HG03095 (cell line): ENCODE measurements at regions not wholly inside any gene's neighbourhood (a gene's known extent, or its start where the extent isn't known, plus 50 kb on each side); places are given as distances from the start of the nearest gene placed in this dataset.

Experiments
- ATAC-seq: cut with Tn5 transposase; IDR thresholded peaks from one replicate; pipeline ENCODE4 v1.9.1; 2021; ENCODE audit warnings: moderate library complexity; ENCODE audit not compliant: unreplicated experiment

DNA sequence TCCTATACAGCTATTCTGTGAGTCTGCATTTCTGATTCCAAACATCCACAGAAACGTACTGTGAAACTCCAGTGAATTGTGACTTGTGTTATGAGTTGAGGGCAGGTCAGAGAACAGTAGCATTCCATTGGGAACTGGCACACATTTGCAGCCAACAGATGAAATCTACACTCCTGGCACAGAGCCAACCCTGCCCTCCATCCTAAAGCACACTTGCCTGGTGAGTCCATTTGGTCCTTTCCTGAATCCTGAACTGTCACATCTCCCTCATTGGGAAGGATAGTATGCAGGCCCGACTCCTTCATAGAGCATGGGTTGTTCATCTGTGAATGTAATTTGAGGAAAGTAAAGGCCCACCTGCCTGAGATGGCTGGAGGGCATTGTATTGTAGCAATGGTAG, 314.3 kb upstream of the RASGRP1 start:
- ATAC-seq = no peak

DNA sequence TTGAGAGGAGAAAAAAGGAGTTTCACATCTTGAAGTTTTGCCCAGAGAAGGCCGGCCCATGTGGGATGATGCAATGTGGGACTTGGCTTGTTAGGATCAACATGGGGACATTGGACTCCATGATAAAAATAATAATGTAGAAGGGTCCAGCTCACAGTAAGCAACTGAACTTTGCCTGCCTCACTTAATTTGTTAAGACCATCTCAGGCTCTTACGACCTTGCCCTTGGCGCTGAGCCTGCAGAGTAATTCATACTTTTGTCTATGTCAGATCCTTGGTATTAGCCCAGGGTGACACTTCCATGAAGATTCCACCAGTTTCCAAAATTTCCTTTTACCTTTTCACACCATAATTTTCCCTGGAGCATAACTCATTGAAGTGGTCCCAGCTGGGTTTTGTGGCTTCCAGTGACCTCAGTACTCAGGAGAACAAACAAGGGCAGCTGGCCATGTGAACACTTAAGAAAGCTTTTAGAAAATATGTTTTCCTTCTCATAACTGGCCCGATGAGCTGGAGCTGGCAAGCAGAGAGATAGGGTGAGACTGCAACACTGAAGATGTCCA, 315.4 kb upstream of the RASGRP1 start:
- no peak for ATAC-seq

DNA sequence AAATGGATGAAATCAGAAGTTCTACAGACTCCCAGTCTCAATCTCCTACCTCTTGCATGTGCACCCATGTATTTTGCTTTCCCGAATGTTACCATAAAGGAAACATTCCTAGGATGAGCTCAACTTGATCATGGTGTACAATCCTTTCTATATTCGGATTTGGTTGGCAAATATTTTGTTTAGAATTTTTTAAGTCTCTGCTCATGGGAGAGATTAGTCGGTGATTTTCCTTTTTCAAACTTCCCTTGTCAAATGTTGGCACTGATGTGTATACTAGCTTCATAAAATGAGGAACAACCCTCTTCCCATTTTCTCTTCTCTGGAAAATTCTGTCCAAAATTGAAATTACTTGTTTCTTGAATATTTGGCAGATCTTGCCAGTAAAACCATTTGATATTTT, 317.6 kb upstream of the RASGRP1 start:
- no peak for ATAC-seq

DNA sequence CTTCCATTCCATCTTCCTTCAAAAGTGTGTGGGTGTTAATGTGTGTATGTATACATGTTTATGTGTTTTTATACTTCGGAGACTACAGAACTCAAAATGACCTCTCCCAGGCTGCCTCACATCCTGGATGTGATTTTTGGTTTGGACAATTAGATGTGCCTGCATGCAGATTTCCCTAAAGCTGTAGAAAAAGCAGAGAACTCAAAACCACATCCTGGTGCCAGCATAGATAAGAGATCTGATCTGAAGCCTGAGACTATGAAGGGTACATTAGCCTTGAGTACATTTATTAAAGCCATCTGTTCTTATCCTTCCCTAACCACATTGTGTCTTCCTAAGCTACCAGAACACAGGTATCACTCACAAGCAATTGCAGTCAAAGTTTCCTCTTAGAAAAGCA, 319.4 kb upstream of the RASGRP1 start:
- no peak for ATAC-seq

DNA sequence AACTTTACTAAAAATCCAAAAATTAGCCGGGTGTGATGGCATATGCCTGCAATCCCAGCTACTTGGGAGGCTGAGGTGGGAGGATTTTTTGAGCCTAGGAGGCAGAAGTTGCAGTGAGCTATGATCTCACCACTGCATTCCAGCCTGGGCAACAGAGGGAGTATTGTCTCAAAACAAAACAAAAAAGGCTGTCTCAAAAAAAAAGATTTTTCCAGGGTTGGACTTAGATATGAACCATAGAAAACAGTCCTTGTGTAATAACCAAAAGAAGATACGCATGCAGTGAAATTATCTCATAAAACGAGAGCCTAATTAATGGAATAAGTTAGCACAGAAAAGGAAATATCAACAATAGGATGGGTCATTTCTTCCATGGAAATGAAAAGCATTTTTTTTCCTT, 320.4 kb upstream of the RASGRP1 start:
- no peak for ATAC-seq

DNA sequence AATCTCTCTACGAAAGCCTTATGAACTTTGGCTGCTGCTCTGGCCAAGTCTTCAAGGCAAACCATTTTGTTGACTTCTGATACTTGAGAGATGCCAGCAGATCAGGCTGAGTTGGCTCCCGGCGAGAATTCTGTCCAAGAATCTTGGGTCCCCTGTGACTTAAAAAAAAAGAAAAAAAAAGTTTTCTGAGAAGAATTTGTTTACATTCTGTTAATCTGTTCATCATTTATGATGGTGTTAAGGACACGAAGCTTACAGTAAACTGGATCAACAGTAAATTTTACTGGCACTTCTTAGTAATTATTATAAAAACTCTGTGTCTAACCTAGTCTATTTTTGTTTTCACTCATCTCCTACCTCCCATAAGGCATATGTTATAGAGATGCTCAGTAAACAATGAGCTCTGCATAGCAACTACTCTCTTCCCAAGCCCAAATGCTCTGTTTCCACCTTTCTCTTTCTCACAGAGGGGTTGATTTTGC, 320.9 kb upstream of the RASGRP1 start:
- ATAC-seq = no peak

DNA sequence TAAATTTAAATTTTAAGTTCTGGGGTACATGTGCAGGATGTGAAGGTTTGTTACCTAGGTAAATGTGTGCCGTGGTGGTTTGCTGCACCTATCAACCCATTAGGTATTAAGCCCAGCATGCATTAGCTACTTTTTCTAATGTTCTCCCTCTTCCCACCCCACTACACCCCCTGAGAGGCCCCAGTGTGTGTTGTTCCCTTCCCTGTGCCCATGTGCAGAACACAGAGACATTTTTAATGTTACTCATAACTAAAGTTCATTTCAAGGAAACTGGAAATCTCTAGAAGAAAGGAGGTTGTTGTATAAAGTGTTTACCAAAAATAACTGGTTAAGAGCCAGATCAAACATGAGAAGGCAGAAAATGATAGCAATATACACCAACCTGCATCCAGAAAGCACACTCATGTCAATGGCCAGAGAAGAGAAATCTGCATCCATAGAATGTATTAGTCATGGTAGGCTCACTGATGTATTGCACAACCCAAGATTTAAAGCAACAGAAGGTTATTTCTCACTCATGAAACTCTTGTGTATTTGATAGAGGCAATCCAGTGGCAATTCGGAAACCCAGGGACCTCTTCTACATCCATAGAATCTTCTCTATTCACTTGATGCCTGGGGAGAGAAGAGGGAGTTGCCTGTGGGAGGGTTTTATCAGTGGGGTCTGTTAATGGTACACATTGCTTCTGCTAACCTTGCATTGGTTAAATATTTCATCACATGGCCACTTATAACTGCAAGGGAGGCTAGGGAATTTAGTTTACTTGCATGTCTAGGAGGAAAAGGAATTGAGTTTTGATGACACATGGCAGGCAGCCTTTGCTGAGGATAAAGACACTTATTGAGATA, 321.9 kb upstream of the RASGRP1 start:
- ATAC-seq = no peak

DNA sequence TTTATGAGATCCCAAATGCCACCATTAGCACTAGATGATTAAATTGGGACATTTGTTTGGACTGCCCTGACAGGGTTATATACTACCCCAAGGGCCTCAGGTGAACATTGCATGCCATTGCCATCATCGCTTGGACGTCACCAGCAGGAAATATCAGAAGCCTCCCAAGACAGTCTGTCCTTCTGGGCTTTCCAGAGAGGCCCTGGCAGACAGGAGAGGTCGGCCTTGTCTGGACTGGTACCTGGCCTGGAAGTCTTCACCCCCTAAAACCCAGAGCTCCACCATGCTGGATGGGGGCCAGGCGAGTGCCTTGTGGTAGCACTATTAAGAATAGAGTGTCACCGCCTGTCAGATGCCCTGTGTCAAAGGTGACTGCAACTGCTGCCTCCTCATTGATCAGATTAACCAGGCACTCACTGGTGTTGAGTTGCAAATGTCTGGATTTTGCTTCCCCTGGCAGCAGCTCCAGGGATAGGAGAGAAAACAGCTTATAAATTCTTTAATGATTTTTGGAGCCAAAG, 324.1 kb upstream of the RASGRP1 start:
- ATAC-seq = no peak

DNA sequence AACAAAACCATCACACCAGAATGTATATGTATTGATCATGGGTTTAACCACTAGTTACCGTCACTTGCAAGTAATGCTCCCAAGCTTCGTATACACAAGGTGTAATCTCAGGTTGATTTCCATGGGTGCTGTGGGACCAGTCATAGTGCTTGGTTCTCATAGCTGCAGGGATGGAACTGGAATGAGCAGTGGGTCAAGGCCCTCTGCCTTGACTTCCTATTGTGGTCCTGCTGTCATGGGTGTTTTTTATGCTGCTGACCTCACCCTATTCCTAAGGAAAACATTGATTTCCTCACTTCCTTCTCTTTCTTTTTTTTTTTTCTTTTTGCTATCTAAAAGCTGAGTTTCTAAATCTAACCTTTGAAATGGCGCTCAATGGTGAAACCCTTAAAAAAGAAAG, 325.6 kb upstream of the RASGRP1 start:
- no peak for ATAC-seq

DNA sequence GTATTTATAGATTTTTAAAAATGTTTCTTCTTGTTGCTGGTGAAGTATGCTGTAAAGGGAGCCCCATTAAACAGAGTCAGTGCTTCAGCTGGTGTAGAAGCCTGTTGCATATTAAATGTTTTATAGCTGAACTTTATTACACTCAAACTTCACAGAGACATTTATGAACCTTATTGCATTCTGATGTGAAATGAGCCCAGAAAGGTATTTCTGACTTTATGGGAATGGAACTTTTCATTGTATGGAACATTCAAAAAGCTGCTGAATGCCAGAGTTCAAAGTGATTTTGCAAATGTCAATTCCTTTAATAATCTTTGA, 329.3 kb upstream of the RASGRP1 start:
- ATAC-seq = no peak

DNA sequence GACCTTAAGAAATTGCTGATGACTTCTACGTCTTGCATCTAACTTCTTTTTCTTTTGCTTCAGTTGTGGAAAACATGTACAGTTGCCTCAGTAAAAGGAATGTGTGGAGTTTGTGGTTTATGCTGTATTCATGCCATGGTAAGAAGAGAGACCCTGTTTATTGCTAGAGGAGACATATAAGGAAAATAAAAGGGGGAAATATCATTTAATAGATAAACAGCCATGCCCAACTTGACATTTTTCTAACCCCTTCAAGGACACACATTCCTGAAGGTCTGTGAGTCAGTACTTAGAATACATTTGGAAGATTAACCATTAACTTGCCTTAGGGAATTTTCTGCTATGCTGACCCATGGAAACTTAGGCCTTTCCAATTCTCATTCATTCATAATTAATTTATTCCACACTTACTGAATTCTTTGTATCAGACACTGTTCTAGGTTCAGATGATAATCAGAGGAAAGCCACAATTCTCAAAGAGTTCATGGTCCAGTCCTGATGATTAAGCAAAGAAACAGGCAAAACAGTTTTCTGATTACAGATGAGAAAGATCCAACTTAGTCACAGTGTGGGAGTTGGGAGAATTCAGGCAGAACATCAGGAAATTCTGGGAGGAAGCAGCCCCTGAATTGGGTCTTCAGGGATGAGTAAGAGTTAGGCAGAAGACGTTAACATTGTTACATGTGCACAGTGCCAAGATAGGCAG, 329.8 kb upstream of the RASGRP1 start:
- no peak for ATAC-seq

DNA sequence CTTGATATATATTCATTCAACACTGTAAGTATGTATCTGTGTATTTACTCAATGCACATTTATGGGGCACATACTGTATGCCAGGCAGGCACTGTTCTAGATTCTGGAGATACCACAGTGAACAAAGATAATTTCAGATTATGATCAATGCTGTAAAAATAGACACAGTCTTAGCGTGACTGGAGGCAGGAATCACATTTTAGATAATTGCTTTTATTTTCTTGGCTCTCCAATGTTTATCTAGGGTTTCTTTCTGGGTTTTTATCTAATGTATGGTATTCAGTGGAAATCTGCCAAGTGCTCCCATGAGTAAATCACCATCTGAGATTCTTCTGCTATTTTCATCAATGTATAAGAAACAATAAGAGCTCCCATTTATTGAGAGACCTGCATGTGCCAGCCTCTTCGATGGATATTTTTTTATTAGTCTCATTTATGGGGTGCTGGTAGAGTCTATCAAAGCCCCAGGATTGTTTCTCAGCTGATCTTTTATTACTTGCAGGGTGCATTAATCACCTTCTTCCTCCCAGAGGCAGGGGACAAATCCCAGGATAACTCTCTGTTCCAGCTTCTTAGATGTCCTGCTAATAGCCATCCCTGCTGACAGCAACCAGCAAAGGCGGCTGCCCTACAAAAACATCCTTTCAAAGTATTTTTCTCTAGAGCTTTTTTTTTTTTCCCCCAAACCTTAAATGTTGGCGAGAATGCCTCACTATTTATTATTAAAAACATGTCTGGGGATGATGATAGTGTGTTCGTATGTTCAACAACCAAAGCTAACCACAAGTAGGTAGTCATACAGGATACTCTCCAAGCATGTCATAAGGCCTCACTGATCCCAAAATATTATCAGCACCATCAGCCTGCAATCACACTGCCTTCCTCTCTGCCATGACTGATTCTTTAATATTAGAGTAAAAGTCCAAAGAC, 331.0 kb upstream of the RASGRP1 start:
- ATAC-seq = no peak

DNA sequence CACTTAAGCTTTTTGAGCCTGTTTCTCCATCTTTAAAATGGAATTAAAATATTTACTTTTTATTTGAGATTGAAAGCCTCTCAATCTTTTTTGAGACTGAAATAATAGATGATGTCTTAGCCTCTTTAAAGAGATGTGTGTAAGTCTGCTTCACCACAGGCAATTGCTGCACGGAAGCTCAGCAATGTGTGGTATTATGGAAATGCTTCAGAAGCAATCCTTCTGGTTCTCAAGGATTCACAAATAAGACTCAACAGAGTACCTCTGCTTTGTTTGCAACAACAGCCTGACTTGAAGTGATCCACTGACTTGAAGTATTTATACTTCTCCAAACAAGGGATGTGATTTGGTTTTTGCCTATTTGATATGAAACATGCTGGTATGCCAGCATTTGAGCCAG, 332.0 kb upstream of the RASGRP1 start:
- ATAC-seq = no peak

DNA sequence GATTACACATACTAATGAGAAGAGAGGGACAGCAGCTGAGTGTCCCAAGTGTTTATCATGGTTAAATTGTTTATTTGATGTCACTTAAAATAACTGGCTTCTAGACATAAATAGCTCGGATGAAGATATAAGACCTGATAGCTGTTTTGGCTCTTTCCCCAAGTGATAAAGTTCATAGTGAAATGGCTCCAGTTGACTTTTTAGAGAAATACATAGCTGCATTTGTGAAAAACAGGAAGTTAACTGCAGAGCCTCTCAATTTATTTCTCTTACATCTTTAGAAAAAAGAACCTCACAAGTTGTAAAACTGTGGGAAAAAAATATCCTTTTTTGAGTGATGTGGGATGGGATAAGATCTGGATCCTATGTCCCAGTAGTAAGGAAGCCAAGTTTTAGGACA, 332.9 kb upstream of the RASGRP1 start:
- no peak for ATAC-seq

DNA sequence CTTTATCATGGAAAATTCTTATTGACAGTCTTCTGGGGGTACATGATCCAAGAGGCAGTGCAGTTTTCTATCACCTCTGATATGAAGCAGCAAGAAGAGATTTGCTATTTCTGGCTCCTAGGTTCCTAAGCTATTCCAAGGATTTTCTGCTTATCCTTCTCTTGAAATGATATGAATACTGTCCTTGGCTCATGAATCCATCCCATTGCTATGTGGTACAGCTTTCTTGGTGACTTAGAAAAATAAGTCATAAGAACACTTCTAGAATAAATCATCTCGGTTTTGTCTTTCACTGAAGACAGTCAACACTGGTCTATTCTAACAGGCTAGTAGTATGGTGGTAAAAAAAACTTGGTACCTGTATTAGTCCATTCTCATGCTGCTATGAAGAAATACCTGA, 333.6 kb upstream of the RASGRP1 start:
- ATAC-seq = no peak

DNA sequence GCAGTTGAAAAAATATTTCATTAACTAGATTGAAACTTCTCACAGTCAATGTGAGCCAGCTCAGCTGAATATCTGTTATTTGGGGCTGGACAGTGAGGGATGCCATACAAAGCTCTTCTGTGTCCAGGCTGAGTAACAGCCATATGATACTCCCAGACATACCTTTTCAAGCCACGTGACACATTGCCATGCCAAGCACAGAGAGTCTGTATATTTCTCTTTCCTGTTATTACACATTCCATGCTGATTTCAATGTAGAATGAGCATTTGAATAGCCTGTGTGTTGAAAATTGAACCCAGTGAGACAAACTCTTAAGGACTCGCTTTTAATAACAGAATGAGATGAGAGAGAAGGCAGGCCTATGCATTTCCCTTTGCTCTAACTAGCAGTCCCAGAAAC, 334.7 kb upstream of the RASGRP1 start:
- no peak for ATAC-seq

DNA sequence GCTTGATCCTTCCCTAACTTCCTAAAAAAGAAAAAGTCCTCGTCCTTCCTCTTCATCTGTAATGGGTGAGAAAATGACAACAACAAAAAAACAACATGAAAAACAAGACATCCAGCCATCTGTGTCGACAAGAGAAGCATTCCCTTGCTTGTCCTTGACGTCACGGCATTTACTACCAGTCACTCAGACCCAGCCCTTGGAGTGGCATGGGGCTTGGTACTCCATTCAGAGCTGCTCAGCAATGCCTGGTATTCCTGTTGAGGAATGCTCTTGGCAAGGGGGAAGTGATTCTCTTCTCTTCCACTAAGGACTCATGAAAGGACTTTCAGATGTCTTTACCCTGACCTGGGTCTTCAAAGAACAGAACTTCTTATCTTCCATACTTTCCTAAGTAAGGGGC, 339.7 kb upstream of the RASGRP1 start:
- no peak for ATAC-seq

DNA sequence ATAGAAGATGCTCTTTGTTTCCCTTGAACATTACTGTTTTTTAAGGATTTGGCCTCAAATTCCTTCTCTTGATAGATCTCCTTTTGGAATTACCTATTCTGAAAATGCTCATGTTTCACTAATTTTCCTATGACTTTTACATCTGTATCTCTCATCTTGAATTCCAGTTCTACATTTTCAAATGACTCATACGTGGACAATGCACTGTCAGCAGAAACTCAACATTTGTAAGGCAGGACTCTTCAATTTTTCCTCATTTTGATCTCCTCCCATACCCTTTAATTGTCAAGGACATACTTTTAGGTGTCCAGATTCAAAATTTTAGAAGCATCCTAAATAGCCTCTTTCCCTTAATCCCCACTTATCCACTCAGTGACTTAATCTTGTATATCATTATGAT, 341.0 kb upstream of the RASGRP1 start:
- no peak for ATAC-seq

DNA sequence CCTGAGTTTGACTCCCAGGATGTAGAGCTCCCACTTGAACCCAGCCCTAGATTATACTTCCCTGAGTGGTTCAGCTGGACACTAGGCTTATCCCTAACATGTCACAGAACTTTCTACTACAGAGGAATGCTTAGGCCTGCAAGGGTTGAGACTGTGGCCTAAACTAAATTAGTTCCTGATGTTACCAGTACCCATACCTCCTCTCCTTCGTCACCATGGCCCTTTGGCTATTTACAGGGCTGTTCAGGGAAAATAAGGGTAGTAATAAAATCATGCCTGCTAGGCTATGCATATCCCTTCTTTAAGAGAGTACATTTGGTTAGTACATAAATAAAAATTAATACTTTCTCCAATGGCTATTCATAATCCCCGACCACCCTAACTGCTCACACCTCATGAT, 356.4 kb upstream of the RASGRP1 start:
- ATAC-seq = no peak

DNA sequence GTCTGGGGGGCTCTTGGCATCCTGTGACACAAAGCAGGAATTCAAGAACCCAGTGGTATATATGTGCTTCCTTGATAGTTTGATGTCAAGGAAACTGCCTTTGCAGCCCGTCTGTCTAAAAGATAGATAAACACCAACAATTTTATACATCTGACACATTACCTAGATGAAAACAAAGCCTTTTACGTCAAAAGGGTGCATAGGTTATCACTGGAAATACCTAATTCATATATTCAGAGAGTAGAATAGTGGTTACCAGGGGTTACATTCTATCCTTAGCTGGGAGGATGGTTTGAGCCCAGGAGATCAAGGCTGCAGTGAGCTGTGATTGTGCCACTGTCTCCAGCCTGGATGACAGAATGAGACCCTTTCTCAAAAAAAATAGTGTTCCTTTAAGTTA, 356.9 kb upstream of the RASGRP1 start:
- no peak for ATAC-seq

DNA sequence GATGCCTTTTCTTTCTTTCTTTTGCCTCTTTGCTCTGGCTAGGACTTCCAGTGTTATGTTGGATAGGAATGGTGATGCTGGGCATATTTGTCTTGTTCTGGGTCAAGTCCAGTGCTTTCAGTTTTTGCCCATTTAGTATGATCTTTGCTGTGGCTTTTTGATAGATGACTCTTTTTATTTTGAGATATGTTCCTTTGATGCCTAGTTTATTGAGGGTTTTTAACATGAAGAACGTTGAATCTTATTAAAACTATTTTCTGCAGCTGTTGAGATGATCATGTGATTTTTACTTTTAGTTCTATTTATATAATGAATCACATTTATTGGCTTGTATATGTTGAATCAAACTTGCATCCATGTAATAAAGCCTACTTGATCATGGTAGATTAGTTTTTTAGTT, 363.8 kb upstream of the RASGRP1 start:
- no peak for ATAC-seq
